ENCODE measurements at regions not wholly inside any gene's neighbourhood (a gene's known extent, or its start where the extent isn't known, plus 50 kb on each side); places are given as distances from the start of the nearest gene placed in this dataset.

GRCh38 chr9:79266986-79267385, 304.8 kb upstream of the TLE4 start:
- in situ Hi-C loops (cut with HindIII; ENCODE audit: low sequenced_read_pairs): loop anchor here (5.0 kb wide), 1 partner anchor 105 kb away; no protein-coding TSS in a partner anchor

GRCh38 chr9:79268806-79269205, 303.0 kb upstream of the TLE4 start:
- in situ Hi-C loops (cut with HindIII; ENCODE audit: low sequenced_read_pairs): loop anchor here (5.0 kb wide), 1 partner anchor 107 kb away; no protein-coding TSS in a partner anchor

GRCh38 chr9:79273311-79273710, 298.5 kb upstream of the TLE4 start:
- in situ Hi-C loops (cut with HindIII; ENCODE audit: low sequenced_read_pairs): no loop called here

GRCh38 chr9:79279356-79279755, 292.4 kb upstream of the TLE4 start:
- in situ Hi-C loops (cut with HindIII; ENCODE audit: low sequenced_read_pairs): no loop called here

- in situ Hi-C loops (cut with HindIII; ENCODE audit: low sequenced_read_pairs): no loop called here
Observed at GRCh38 chr9:79280691-79281090, 291.1 kb upstream of the TLE4 start.

GRCh38 chr9:79284081-79284480, 287.7 kb upstream of the TLE4 start:
- in situ Hi-C loops (cut with HindIII; ENCODE audit: low sequenced_read_pairs): no loop called here

GRCh38 chr9:79286992-79287707, 284.6 kb upstream of the TLE4 start:
- in situ Hi-C loops (cut with HindIII; ENCODE audit: low sequenced_read_pairs): no loop called here

GRCh38 chr9:79287708-79288290, 284.0 kb upstream of the TLE4 start:
- in situ Hi-C loops (cut with HindIII; ENCODE audit: low sequenced_read_pairs): no loop called here

GRCh38 chr9:79289856-79290255, 281.9 kb upstream of the TLE4 start:
- in situ Hi-C loops (cut with HindIII; ENCODE audit: low sequenced_read_pairs): no loop called here

GRCh38 chr9:79292731-79293280, 279.0 kb upstream of the TLE4 start:
- in situ Hi-C loops (cut with HindIII; ENCODE audit: low sequenced_read_pairs): no loop called here

GRCh38 chr9:79300068-79300467, 271.7 kb upstream of the TLE4 start:
- in situ Hi-C loops (cut with HindIII; ENCODE audit: low sequenced_read_pairs): no loop called here

GRCh38 chr9:79301085-79301484, 270.7 kb upstream of the TLE4 start:
- in situ Hi-C loops (cut with HindIII; ENCODE audit: low sequenced_read_pairs): no loop called here

GRCh38 chr9:79301551-79302391, 270.0 kb upstream of the TLE4 start:
- in situ Hi-C loops (cut with HindIII; ENCODE audit: low sequenced_read_pairs): no loop called here

- in situ Hi-C loops (cut with HindIII; ENCODE audit: low sequenced_read_pairs): no loop called here
Observed at GRCh38 chr9:79302569-79302968, 269.2 kb upstream of the TLE4 start.

- in situ Hi-C loops (cut with HindIII; ENCODE audit: low sequenced_read_pairs): no loop called here
Observed at GRCh38 chr9:79308012-79308411, 263.8 kb upstream of the TLE4 start.

GRCh38 chr9:79312686-79313421, 258.9 kb upstream of the TLE4 start:
- in situ Hi-C loops (cut with HindIII; ENCODE audit: low sequenced_read_pairs): no loop called here

GRCh38 chr9:79325501-79325900, 246.3 kb upstream of the TLE4 start:
- in situ Hi-C loops (cut with HindIII; ENCODE audit: low sequenced_read_pairs): no loop called here

- in situ Hi-C loops (cut with HindIII; ENCODE audit: low sequenced_read_pairs): no loop called here
Observed at GRCh38 chr9:79329861-79330260, 241.9 kb upstream of the TLE4 start.

GRCh38 chr9:79334001-79334400, 237.8 kb upstream of the TLE4 start:
- in situ Hi-C loops (cut with HindIII; ENCODE audit: low sequenced_read_pairs): no loop called here

GRCh38 chr9:79334711-79335110, 237.1 kb upstream of the TLE4 start:
- in situ Hi-C loops (cut with HindIII; ENCODE audit: low sequenced_read_pairs): no loop called here

- in situ Hi-C loops (cut with HindIII; ENCODE audit: low sequenced_read_pairs): no loop called here
Observed at GRCh38 chr9:79335987-79336386, 235.8 kb upstream of the TLE4 start.

Data from endothelial cell of hepatic sinusoid (primary cell).